Stimulated activated CD4-positive, alpha-beta T cell treated with anti-CD3 and anti-CD28 coated beads, Interleukin-15, amount 100 ng/mL, for 48 hours (primary cell): ENCODE measurements at regions not wholly inside any gene's neighbourhood (a gene's known extent, or its start where the extent isn't known, plus 50 kb on each side); places are given as distances from the start of the nearest gene placed in this dataset.

Experiments
- DNase-seq, 2 donors: peaks; one replicate each; pipeline ENCODE4 v3.0.0-alpha.2; 2020; ENCODE audit warnings: low read depth in 2 of 2

DNA sequence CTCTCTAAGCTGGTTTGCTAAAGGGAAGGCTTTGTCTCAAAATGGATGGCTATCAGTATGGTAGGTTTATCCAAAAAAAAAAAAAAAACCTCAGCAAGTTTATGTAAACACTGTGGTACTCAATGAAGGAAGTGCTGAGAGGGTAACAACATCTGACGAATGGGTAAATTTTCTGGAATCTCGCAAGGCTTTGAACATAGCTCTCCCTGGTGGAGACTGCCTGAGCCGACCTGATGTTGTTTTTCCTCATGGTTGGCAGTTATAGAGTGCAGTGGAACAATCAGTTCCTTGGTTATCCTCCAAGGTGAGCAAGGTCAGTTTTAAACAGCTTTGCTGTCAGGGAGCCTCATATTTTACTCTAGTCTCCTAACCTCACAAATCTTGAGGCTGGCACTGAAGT is 94.6 kb downstream of the ZPLD1 start:
- DNase-seq = no peak

DNA sequence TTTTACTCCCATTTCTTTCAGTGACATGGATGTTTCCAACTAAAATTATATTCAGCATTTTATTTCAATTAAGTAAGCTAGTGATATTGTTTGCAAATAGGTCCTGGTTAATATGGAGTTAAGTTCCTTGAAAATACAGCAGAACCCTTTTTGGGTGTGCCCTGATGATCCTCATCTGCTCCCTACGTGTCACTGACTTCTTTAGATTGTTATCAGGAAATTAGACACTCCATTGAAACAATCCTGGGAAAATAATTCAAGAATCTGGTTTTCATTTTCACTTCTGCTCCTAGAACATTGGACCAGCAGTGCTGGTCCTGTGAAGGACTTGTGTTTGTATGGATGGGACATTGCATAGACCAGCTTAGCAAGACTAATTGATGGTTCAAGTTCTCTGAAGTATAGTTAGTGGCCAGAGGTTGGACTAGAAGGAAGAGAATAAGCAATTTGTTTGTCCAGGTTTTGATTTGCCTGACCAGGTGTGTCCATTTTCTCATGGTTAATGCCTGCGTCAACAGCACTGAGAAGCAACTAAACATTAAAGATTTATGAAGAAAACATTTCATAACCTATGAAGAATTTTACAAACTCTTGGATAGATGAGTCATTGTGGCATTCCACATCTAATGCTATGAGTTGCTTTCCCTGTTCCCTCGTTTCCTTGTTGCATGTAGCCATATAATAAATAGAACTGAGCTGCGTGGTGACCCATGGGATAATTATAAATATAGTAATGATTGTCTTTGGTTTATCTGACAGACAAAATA is 95.8 kb downstream of the ZPLD1 start:
- no peak for DNase-seq

DNA sequence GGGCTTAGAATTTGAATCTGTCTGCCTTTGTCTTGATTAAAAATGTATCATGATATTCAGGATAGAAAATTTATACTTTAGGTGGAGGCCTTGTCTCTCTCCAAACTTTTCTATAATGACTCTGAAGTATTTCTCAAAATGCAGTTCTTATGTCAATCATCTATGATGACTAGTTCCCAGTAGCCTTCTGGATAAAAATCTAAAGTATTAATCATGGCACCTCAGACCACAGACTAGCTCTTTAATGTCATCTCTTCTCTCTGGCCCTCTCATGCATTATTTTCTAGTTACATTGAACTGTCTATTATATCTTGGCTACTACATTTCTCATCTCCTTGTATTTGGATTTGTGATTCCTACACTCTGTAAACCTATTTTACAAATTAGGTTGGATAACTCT is 96.9 kb downstream of the ZPLD1 start:
- DNase-seq = no peak

- DNase-seq = no peak
Measured at GRCh38 chr3:102532901-102533300, 98.1 kb downstream of the ZPLD1 start.

- no peak for DNase-seq
Measured at GRCh38 chr3:102533784-102534183, 99.0 kb downstream of the ZPLD1 start.

GRCh38 chr3:102536456-102536855 is 101.6 kb downstream of the ZPLD1 start:
- no peak for DNase-seq

GRCh38 chr3:102537123-102537522 is 102.3 kb downstream of the ZPLD1 start:
- no peak for DNase-seq

DNA sequence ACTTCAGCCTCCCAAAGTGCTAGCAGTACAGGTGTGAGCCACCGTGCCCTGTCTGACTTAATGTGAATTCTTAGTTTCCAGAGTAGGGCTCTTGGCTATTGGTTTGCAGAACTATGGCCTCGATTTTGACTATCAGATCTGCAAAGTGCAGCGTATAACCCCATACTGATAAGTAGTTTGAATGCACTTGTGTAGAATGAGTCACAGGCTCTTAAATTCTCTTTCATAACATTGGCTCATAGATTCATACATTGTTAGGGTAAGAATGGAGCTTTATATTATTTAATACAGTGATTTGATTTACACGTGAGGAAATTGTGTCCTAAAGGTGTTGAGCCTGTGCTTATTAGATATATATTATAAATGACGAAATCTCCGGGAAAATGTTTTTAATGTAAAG is 109.9 kb downstream of the ZPLD1 start:
- no peak for DNase-seq

GRCh38 chr3:102545276-102545675 is 110.5 kb downstream of the ZPLD1 start:
- DNase-seq = no peak

DNA sequence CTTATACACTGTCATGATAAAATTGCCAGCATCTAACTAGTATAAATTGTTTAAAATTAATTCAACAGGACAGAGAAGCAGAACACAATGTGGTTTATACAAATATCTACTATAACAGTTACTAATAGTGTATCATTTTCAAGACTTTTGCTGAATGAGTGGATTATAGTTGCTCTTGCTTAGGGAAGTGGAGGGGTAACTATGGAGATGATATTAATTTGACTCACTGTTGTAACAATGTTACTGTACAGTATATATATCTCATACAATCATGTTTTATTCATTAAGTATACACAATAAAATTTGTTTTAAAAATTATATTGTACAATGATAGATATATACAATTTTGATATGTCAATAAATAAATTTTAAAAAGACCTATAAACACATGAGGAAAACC is 119.1 kb downstream of the ZPLD1 start:
- DNase-seq = no peak

DNA sequence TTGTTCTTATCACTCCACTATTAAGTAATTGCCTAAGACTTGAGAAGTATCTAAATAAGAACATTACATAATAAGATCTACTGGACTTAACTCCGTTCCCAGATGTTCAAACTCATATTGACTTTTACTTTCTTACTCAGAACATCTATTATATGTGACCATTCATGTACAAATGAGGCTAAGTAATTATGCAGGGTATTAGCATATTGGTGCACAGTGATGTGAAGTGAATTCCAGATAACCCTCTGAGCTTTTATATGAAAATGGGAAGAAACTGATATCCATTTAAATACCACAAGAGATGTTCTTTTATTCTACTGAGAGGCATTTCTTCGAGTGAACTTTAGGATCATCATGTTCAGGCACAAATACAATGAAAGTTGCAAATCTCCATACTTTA is 135.7 kb downstream of the ZPLD1 start:
- no peak for DNase-seq

- no peak for DNase-seq
Measured at GRCh38 chr3:102571006-102571405, 136.2 kb downstream of the ZPLD1 start.

DNA sequence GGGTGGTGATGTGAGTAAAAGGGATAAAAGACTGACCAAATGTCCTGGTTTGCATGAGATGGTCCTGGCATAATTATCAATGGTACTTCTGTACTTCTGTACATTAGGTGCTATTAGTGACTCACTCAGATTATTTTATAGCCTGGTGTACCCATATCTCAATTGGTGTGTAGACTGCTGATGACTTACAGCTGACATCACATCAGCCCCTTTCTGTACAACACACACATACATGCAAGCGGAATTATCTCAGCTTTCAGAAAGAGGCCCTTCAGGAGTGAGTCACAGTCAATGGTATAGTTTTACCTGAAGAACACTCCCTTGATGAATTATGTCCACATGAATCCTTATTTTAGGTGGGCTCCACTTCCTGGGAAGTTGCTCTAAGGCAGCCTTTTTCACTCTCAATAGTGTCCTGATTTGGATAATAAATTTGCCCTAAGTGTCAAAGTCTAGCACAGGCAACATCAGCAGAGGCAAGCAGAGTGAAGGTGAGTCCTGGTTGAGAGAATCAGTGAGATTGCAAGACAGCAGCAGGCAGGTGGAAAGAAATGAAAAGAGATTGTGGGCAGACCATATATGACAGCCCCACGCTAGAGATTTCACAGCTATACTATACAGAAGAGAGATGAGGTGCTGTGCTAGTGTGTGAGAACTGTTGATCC is 137.0 kb downstream of the ZPLD1 start:
- no peak for DNase-seq

DNA sequence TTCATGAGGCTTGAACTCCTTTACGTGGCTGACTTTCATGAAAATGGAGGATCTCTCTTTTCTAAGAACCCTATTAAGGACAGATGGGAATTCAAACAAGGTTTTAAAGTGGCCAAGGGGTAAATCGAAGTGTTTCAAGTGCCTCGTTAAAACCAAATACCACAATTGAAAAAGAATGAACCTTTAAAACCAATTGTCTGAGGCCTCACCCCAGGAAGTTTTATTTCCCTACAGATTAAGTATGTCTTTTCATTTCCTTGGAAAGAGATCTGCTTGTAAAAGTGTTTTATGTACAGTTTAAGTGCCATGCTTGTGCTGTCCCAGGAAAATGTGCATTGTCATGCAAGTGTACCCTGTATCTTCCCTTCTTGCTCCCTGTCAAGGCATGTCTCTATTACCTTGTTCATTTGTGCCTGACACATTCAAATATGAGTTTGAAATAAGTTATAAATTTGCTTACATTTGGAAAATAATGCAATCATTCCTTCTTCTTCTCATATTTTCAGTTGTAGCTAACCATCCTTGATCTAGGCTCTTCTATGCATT is 138.7 kb downstream of the ZPLD1 start:
- no peak for DNase-seq

GRCh38 chr3:102574355-102574754 is 139.5 kb downstream of the ZPLD1 start:
- DNase-seq = no peak

DNA sequence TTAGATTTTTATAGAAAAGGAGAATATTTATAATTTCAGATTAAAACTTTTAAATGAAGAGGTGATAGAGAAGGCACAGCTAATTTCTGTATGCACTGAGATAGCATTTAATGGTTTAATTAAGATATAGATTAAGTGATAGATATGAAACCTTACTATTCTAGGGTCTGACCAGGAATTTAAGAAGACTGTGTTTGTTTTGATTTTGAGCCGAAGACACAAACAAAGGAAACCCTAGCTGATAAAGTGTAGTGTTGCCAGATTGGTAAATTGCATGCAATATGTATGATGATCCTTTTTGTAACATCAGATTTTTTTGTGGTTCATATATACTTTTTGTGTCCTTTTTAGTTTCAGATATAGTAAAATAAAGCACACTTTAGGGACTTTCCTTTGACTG is 141.8 kb downstream of the ZPLD1 start:
- DNase-seq = no peak

- DNase-seq = no peak
Measured at GRCh38 chr3:102577082-102577789, 142.4 kb downstream of the ZPLD1 start.

DNA sequence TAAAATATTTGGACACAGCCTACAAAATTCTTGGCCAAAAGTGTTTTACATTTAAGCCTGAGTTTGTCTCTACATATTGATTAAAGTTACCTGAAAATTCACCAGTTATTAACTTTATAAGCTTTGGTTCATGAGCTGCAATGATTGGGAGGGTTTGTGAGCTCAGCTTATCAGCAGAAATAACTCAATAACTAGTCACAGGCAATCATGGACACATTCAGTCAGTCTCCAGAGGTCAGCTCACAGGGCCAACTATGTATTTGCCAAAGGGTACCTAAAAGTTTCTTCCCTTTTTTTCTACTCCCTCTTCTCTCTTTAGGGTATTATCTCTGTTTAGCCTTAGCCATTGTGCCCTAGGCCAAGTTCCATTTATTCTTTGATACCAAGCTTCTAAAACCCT is 145.9 kb downstream of the ZPLD1 start:
- no peak for DNase-seq

- DNase-seq = no peak
Measured at GRCh38 chr3:102586485-102586884, 151.7 kb downstream of the ZPLD1 start.

DNA sequence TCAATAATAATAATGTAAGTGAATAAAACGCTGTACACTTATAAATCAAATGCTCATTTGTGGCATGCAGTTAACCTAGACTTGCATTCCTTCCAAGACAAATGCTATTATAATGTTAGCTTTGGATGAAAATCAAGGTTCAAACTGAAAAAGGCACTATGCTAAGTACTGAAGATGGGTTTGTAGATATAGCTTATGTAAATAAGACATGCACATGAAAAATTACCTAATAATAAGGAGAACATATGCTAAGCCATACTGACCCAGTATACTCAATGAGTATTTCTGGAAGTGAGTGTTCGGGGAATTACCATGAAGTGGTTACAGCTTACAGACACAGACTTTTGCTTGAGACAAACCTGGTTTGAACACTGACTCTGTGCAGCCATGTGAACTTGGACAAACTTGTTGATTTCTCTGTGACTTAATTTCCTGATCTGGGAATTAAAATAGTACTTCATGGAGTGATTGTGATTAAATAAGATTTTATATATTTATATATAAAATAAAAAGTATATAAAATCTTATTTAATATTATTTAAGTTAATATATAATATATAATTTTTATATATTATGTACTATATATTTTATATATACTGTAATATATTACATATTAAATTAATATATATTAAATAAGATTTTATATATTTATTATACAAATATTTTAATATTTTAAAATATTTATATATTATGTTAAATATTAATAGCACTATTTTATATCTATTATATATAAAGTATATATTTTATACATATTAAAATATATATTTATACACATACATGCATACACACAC is 159.2 kb downstream of the ZPLD1 start:
- DNase-seq = no peak

- DNase-seq = no peak
Measured at GRCh38 chr3:102595057-102595456, 160.2 kb downstream of the ZPLD1 start.
